Spinal cord (tissue), 9 donors: ENCODE measurements at regions not wholly inside any gene's neighbourhood (a gene's known extent, or its start where the extent isn't known, plus 50 kb on each side); places are given as distances from the start of the nearest gene placed in this dataset.

Source experiments
- DNase-seq, 6 donors: peaks; one replicate each; pipeline versions ENCODE4 v3.0.0 to v3.0.0-alpha.2; 2013 to 2015; ENCODE audit warnings: low spot score in 6 of 6, low read depth in 4 of 6
- H3K27ac ChIP-seq: one replicate; pipeline ENCODE4 v1.5.1; 2013; ENCODE audit warnings: low read depth, low read length, control low read depth
- H3K27me3 ChIP-seq: one replicate; pipeline ENCODE4 v1.6.1; 2013; ENCODE audit warnings: low read length; ENCODE audit not compliant: control insufficient read depth, insufficient read depth
- H3K36me3 ChIP-seq: one replicate; pipeline ENCODE4 v1.6.1; 2013; ENCODE audit warnings: low read length; ENCODE audit not compliant: control insufficient read depth, insufficient read depth
- H3K4me1 ChIP-seq: one replicate; pipeline ENCODE4 v1.6.1; 2013; ENCODE audit warnings: low read length; ENCODE audit not compliant: control insufficient read depth, insufficient read depth
- H3K4me3 ChIP-seq: one replicate; pipeline ENCODE4 v1.5.1; 2013; ENCODE audit warnings: low read depth, low read length, control low read depth
- H3K9me3 ChIP-seq: one replicate; pipeline ENCODE4 v1.6.1; 2013; ENCODE audit warnings: low read length; ENCODE audit not compliant: control insufficient read depth, insufficient read depth
- WGBS: methylation state at CpG from one replicate; pipeline ENCODE4 v1.1.5; 2013; ENCODE audit warnings: missing lambda C conversion rate; ENCODE audit not compliant: insufficient coverage; 5-methylcytosine and 5-hydroxymethylcytosine counted together
- donor health status: healthy.

GRCh38 chr16:13571036-13571435, 348.9 kb upstream of the ERCC4 start:
- Histone ChIP-seq H3K4me3 (no peak overlapping the region), H3K36me3 (no peaks in the 10 kb centered on the region), H3K27me3 (no peaks in the 10 kb centered on the region), H3K9me3 (no peaks in the 10 kb centered on the region), H3K4me1 (no peaks in the 10 kb centered on the region), H3K27ac (no peak overlapping the region)
- 100% methylated on average over 1 of the region's 7 CpGs for WGBS
- no peak for DNase-seq

GRCh38 chr16:13573903-13574302, 346.1 kb upstream of the ERCC4 start:
- Histone ChIP-seq H3K36me3 (no peaks in the 10 kb centered on the region), H3K27me3 (no peaks in the 10 kb centered on the region), H3K9me3 (no peaks in the 10 kb centered on the region), H3K4me1 (no peaks in the 10 kb centered on the region), H3K4me3 (no peak overlapping the region), H3K27ac (no peak overlapping the region)
- WGBS = 84% methylated on average over 3 of the region's 3 CpGs
- DNase-seq = no peak

GRCh38 chr16:13586051-13586450, 333.9 kb upstream of the ERCC4 start:
- H3K4me3 ChIP-seq = no peak overlapping the region
- no peak for DNase-seq
- no peak overlapping the region for H3K27ac ChIP-seq
- H3K4me1 ChIP-seq = no peaks in the 10 kb centered on the region
- no CpG with 5 or more reads among the region's 1 CpG for WGBS
- H3K36me3 ChIP-seq = no peaks in the 10 kb centered on the region
- H3K9me3 ChIP-seq = no peaks in the 10 kb centered on the region
- no peaks in the 10 kb centered on the region for H3K27me3 ChIP-seq

GRCh38 chr16:13587181-13587580, 332.8 kb upstream of the ERCC4 start:
- WGBS = no CpG with 5 or more reads among the region's 1 CpG
- DNase-seq = no peak
- H3K27ac ChIP-seq = no peak overlapping the region

GRCh38 chr16:13594823-13595222, 325.1 kb upstream of the ERCC4 start:
- no peak overlapping the region for H3K27ac ChIP-seq

More at GRCh38 chr16:13587181-13587580, 332.8 kb upstream of the ERCC4 start:
- no peaks in the 10 kb centered on the region for H3K4me1 ChIP-seq
- no peaks in the 10 kb centered on the region for H3K36me3 ChIP-seq
- H3K27me3 ChIP-seq = no peaks in the 10 kb centered on the region
- no peak overlapping the region for H3K4me3 ChIP-seq
- H3K9me3 ChIP-seq = no peaks in the 10 kb centered on the region

GRCh38 chr16:13606804-13607203, 313.1 kb upstream of the ERCC4 start:
- no peak overlapping the region for H3K4me3 ChIP-seq
- DNase-seq = no peak
- no peaks in the 10 kb centered on the region for H3K4me1 ChIP-seq
- 91% methylated on average over 21 of the region's 25 CpGs for WGBS
- H3K27ac ChIP-seq = no peak overlapping the region
- H3K36me3 ChIP-seq = no peaks in the 10 kb centered on the region
- H3K9me3 ChIP-seq = no peaks in the 10 kb centered on the region
- H3K27me3 ChIP-seq = no peaks in the 10 kb centered on the region

More at GRCh38 chr16:13594823-13595222, 325.1 kb upstream of the ERCC4 start:
- WGBS = 36% methylated on average over 3 of the region's 3 CpGs
- Histone ChIP-seq H3K4me1 (no peaks in the 10 kb centered on the region), H3K27me3 (no peaks in the 10 kb centered on the region), H3K4me3 (no peak overlapping the region), H3K9me3 (no peaks in the 10 kb centered on the region), H3K36me3 (no peaks in the 10 kb centered on the region)
- peak in 1 of 6 donors; percentile 18 for DNase-seq

GRCh38 chr16:13607289-13607688, 312.7 kb upstream of the ERCC4 start:
- Histone ChIP-seq H3K27me3 (no peaks in the 10 kb centered on the region), H3K9me3 (no peaks in the 10 kb centered on the region), H3K27ac (no peak overlapping the region), H3K36me3 (no peaks in the 10 kb centered on the region), H3K4me3 (no peak overlapping the region), H3K4me1 (no peaks in the 10 kb centered on the region)
- 92% methylated on average over 12 of the region's 17 CpGs for WGBS
- no peak for DNase-seq

GRCh38 chr16:13611596-13611995, 308.4 kb upstream of the ERCC4 start:
- 41% methylated on average over 6 of the region's 7 CpGs for WGBS
- Histone ChIP-seq H3K4me3 (no peak overlapping the region), H3K4me1 (no peaks in the 10 kb centered on the region), H3K27ac (no peak overlapping the region), H3K36me3 (no peaks in the 10 kb centered on the region), H3K27me3 (no peaks in the 10 kb centered on the region), H3K9me3 (no peaks in the 10 kb centered on the region)
- DNase-seq = no peak

GRCh38 chr16:13612623-13613022, 307.3 kb upstream of the ERCC4 start:
- Histone ChIP-seq H3K27ac (no peak overlapping the region), H3K4me1 (no peaks in the 10 kb centered on the region), H3K36me3 (no peaks in the 10 kb centered on the region), H3K27me3 (no peaks in the 10 kb centered on the region), H3K9me3 (no peaks in the 10 kb centered on the region), H3K4me3 (no peak overlapping the region)
- DNase-seq = no peak
- WGBS = no CpG with 5 or more reads among the region's 4 CpGs

- WGBS = no CpG with 5 or more reads among the region's 2 CpGs
- Histone ChIP-seq H3K9me3 (no peaks in the 10 kb centered on the region), H3K27ac (no peak overlapping the region), H3K4me3 (no peak overlapping the region), H3K4me1 (no peaks in the 10 kb centered on the region), H3K27me3 (no peaks in the 10 kb centered on the region), H3K36me3 (no peaks in the 10 kb centered on the region)
- no peak for DNase-seq
Observed at GRCh38 chr16:13613165-13613564, 306.8 kb upstream of the ERCC4 start.
